ENCODE measurements at regions not wholly inside any gene's neighbourhood (a gene's known extent, or its start where the extent isn't known, plus 50 kb on each side); places are given as distances from the start of the nearest gene placed in this dataset.

DNA sequence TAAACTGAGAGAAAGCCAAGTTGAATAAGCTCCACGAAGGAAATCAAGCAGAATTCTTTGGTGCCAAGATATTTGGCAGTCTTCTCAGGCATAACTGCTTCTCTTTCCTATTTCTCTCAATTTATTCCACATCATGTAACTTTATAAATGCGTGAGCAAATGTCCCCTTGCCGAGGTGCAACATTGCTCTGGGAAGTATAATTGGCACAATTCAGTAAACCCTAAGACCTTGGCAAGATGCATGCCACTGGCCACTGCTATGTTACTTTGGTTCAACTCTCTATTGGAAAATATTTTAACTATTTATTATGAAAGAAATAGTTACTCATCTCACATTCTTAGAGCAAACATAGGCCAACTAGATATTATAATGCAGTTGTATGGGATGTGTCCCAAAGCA lies 170.2 kb downstream of the SUCNR1 start:
- Histone ChIP-seq H3K4me2 (replicated peaks; ENCODE audit: extremely low read depth, low read length, poor library complexity, severe bottlenecking) (no peak overlapping the region), H3K4me3 (replicated peaks in 1 of 3; ENCODE audit: low read depth in 2 of 3, low read length in 3 of 3) (no peak overlapping the region), H3K9me3 (replicated peaks in 1 of 2; ENCODE audit: control insufficient read depth in 1 of 2, insufficient read depth in 1 of 2, low read length in 2 of 2) (no peaks in the 10 kb centered on the region), H4K20me1 (ENCODE audit: insufficient read depth, low read length) (no peaks in the 10 kb centered on the region), H3K79me2 (ENCODE audit: insufficient read depth, low read length) (no peaks in the 10 kb centered on the region), H3K27me3 (ENCODE audit: control insufficient read depth in 2 of 2, insufficient read depth in 2 of 2, low read length in 2 of 2) (no peaks in the 10 kb centered on the region), H3K36me3 (replicated peaks in 1 of 2; ENCODE audit: control insufficient read depth in 1 of 2, insufficient read depth in 2 of 2, low read length in 2 of 2) (no peaks in the 10 kb centered on the region), H3K4me1 (ENCODE audit: control insufficient read depth in 1 of 2, insufficient read depth in 2 of 2, low read length in 2 of 2) (no peaks in the 10 kb centered on the region), H2AFZ (ENCODE audit: insufficient read depth, low read depth, low read length, poor library complexity, severe bottlenecking) (no peak overlapping the region), H3K27ac (ENCODE audit: low read depth in 1 of 2, low read length in 2 of 2) (no peak overlapping the region), H3K9ac (ENCODE audit: insufficient read depth, low read length, poor library complexity, severe bottlenecking) (no peak overlapping the region)
- Mint-ChIP-seq H3K36me3 (no peaks in the 10 kb centered on the region), H3K9me3 (peaks cover 0 to 14% (median 3%) of the 10 kb centered on the region in 7 donors), H3K27me3 (ENCODE audit: low read depth in 3 of 3) (no peaks in the 10 kb centered on the region), H3K4me1 (peaks cover 3% of the 10 kb centered on the region), H3K27ac (no peak overlapping the region), H3K4me3 (no peak overlapping the region)
- 100% methylated on average over 3 of the region's 3 CpGs for WGBS (ENCODE audit: insufficient coverage)
- no peak for DNase-seq
- intact Hi-C loops (cut with micrococcal nuclease): no loop called here
- TF ChIP-seq, protein P1, sequence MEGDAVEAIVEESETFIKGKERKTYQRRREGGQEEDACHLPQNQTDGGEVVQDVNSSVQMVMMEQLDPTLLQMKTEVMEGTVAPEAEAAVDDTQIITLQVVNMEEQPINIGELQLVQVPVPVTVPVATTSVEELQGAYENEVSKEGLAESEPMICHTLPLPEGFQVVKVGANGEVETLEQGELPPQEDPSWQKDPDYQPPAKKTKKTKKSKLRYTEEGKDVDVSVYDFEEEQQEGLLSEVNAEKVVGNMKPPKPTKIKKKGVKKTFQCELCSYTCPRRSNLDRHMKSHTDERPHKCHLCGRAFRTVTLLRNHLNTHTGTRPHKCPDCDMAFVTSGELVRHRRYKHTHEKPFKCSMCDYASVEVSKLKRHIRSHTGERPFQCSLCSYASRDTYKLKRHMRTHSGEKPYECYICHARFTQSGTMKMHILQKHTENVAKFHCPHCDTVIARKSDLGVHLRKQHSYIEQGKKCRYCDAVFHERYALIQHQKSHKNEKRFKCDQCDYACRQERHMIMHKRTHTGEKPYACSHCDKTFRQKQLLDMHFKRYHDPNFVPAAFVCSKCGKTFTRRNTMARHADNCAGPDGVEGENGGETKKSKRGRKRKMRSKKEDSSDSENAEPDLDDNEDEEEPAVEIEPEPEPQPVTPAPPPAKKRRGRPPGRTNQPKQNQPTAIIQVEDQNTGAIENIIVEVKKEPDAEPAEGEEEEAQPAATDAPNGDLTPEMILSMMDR (IDR thresholded peaks at IDR 0.05): no peak

DNA sequence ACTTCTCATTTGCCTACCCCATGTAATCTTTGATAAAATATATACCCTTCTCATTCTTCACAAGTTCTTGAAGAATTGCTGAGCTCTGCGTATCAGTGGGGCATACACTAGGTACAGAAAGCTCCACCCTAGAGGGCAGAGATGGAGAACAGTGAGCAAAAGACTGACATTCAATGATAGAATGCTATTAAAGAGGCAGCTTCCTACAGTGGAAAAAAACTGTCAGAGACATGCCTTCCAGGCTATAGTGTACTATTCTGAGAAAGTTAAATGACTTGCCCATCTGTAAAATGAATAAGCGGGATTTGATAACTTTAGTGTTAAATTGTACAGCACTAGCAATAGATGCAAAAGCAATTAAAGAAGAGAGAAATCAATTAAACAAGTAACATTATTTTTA lies 172.8 kb downstream of the SUCNR1 start:
- Mint-ChIP-seq H3K9me3 (peaks cover 1 to 7% (median 2%) of the 10 kb centered on the region in 7 donors), H3K4me3 (no peak overlapping the region), H3K36me3 (no peaks in the 10 kb centered on the region), H3K27me3 (ENCODE audit: low read depth in 3 of 3) (no peaks in the 10 kb centered on the region), H3K4me1 (peaks cover 10% of the 10 kb centered on the region), H3K27ac (no peak overlapping the region)
- no CpG with 5 or more reads among the region's 2 CpGs for WGBS (ENCODE audit: insufficient coverage)
- Histone ChIP-seq H3K36me3 (replicated peaks in 1 of 2; ENCODE audit: control insufficient read depth in 1 of 2, insufficient read depth in 2 of 2, low read length in 2 of 2) (no peaks in the 10 kb centered on the region), H3K4me3 (replicated peaks in 1 of 3; ENCODE audit: low read depth in 2 of 3, low read length in 3 of 3) (no peak overlapping the region), H3K79me2 (ENCODE audit: insufficient read depth, low read length) (no peaks in the 10 kb centered on the region), H4K20me1 (ENCODE audit: insufficient read depth, low read length) (no peaks in the 10 kb centered on the region), H3K27ac (ENCODE audit: low read depth in 1 of 2, low read length in 2 of 2) (no peak overlapping the region), H3K9ac (ENCODE audit: insufficient read depth, low read length, poor library complexity, severe bottlenecking) (no peak overlapping the region), H3K9me3 (replicated peaks in 1 of 2; ENCODE audit: control insufficient read depth in 1 of 2, insufficient read depth in 1 of 2, low read length in 2 of 2) (no peaks in the 10 kb centered on the region), H3K4me1 (ENCODE audit: control insufficient read depth in 1 of 2, insufficient read depth in 2 of 2, low read length in 2 of 2) (peaks cover 0 to 10% of the 10 kb centered on the region in 2 donors), H3K27me3 (ENCODE audit: control insufficient read depth in 2 of 2, insufficient read depth in 2 of 2, low read length in 2 of 2) (no peaks in the 10 kb centered on the region), H3K4me2 (replicated peaks; ENCODE audit: extremely low read depth, low read length, poor library complexity, severe bottlenecking) (no peak overlapping the region), H2AFZ (ENCODE audit: insufficient read depth, low read depth, low read length, poor library complexity, severe bottlenecking) (no peak overlapping the region)
- no peak for DNase-seq
- TF ChIP-seq, protein P1 (IDR thresholded peaks at IDR 0.05): no peak
- intact Hi-C loops (cut with micrococcal nuclease): no loop called here

Data from CD14-positive monocyte (primary cell).